G401.6 (cell line): ENCODE measurements at regions not wholly inside any gene's neighbourhood (a gene's known extent, or its start where the extent isn't known, plus 50 kb on each side); places are given as distances from the start of the nearest gene placed in this dataset.

Source experiments
- FAIRE-seq: peaks from 2 replicates; lab custom pipeline; 2012; peaks lifted over from hg19 to GRCh38; lab: Jason Lieb, UNC

GRCh38 chr20:10864076-10864672, 190.4 kb upstream of the JAG1 start:
- FAIRE-seq: no peak

GRCh38 chr20:10868299-10868698, 194.5 kb upstream of the JAG1 start:
- no peak for FAIRE-seq

- no peak for FAIRE-seq
These were observed 199.2 kb upstream of the JAG1 start for GRCh38 chr20:10873026-10873425.

- no peak for FAIRE-seq
These were observed 201.9 kb upstream of the JAG1 start for GRCh38 chr20:10875653-10876052.

GRCh38 chr20:10876558-10876957, 202.8 kb upstream of the JAG1 start:
- no peak for FAIRE-seq

GRCh38 chr20:10877342-10877741, 203.5 kb upstream of the JAG1 start:
- no peak for FAIRE-seq

- FAIRE-seq: no peak
These were observed 209.4 kb upstream of the JAG1 start for GRCh38 chr20:10883166-10883565.

GRCh38 chr20:10893321-10893720, 219.5 kb upstream of the JAG1 start:
- no peak for FAIRE-seq

- no peak for FAIRE-seq
These were observed 223.5 kb upstream of the JAG1 start for GRCh38 chr20:10897336-10897735.

- FAIRE-seq: no peak
These were observed 224.8 kb upstream of the JAG1 start for GRCh38 chr20:10898552-10898951.

- FAIRE-seq: no peak
These were observed 228.4 kb upstream of the JAG1 start for GRCh38 chr20:10902174-10902573.

GRCh38 chr20:10902576-10903282, 228.9 kb upstream of the JAG1 start:
- no peak for FAIRE-seq

- no peak for FAIRE-seq
These were observed 233.0 kb upstream of the JAG1 start for GRCh38 chr20:10906834-10907233.

GRCh38 chr20:10909803-10910202, 236.0 kb upstream of the JAG1 start:
- no peak for FAIRE-seq

GRCh38 chr20:10910535-10911178, 236.9 kb upstream of the JAG1 start:
- no peak for FAIRE-seq

- FAIRE-seq: no peak
These were observed 237.5 kb upstream of the JAG1 start for GRCh38 chr20:10911298-10911697.

- no peak for FAIRE-seq
These were observed 242.0 kb upstream of the JAG1 start for GRCh38 chr20:10915815-10916214.

GRCh38 chr20:10916312-10916711, 242.5 kb upstream of the JAG1 start:
- no peak for FAIRE-seq

- no peak for FAIRE-seq
These were observed 244.0 kb upstream of the JAG1 start for GRCh38 chr20:10917826-10918225.

- no peak for FAIRE-seq
These were observed 245.8 kb upstream of the JAG1 start for GRCh38 chr20:10919396-10920140.

- FAIRE-seq: no peak
These were observed 246.6 kb upstream of the JAG1 start for GRCh38 chr20:10920396-10920795.

GRCh38 chr20:10921491-10922010, 247.8 kb upstream of the JAG1 start:
- FAIRE-seq: no peak

GRCh38 chr20:10922506-10922905, 248.7 kb upstream of the JAG1 start:
- FAIRE-seq: no peak
